HG03354 (cell line): ENCODE measurements at regions not wholly inside any gene's neighbourhood (a gene's known extent, or its start where the extent isn't known, plus 50 kb on each side); places are given as distances from the start of the nearest gene placed in this dataset.

ENCODE experiments used
- ATAC-seq: cut with Tn5 transposase; IDR thresholded peaks from one replicate; pipeline ENCODE4 v1.9.1; 2021; ENCODE audit warnings: mild to moderate bottlenecking; ENCODE audit not compliant: unreplicated experiment, poor library complexity, severe bottlenecking

DNA sequence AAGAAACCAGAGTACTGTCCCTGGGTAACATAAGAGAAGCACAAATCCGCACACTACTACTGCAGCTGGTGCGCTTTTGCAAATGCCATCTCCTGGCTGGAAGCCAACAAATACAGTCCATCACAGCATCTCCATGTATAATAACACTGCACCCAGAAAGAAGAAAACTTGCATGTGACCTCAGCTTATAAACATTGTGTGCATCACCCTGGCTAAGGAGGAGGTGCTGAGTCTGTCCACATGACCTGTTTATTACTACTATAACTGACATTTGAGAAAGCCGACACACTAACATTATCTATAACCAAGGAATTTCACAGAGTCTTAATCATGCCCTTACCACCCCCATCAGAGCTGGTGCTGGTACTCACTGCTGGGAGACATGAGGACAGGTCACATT is 516.8 kb downstream of the CFAP47 start:
- no peak for ATAC-seq

DNA sequence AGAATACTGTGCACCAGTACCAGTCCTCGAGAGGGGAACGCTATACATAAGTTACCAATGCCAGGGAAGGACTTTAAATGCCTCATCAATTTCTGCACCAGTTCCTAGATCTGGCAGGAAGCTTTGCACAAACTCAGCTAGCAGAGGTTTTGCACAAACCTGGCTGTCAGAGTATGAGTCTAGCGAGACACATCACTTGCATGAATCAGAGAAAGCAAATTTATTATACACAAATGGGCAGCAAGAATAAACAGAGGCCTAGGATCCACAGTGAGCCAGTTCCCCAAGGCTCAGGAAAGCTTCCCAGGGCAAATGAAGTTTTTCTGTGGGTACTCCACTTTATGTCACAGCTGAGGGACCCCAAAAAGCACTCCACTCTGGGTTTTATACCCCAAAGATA is 523.5 kb downstream of the CFAP47 start:
- ATAC-seq, result no peak

GRCh38 chrX:36445566-36445965 is 526.0 kb downstream of the CFAP47 start:
- ATAC-seq, result no peak

DNA sequence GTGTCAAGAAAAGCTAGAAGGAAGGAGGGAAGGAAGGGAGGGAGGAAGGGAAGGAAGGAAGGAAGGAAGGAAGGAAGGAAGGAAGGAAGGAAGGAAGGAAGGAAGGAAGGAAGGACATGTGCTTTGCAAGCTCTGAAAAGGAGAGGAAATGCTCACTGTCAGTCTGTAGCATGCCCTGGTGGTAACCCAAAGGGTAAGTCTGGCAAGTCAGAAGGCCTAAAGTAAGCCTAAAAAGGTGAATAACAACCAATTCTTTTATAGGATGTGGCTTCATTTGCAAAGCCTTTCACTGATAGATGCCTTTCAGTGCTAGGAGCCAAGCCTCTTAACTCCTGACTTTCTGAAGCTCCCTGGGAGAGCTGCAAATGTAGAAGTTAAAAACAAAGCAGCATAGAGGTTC is 542.6 kb downstream of the CFAP47 start:
- no peak for ATAC-seq

- no peak for ATAC-seq
Observed at GRCh38 chrX:36480441-36480990, 527.6 kb upstream of the FAM47C start.

- no peak for ATAC-seq
Observed at GRCh38 chrX:36501169-36501702, 506.9 kb upstream of the FAM47C start.

GRCh38 chrX:36504625-36505024 is 503.5 kb upstream of the FAM47C start:
- no peak for ATAC-seq

GRCh38 chrX:36508042-36508441 is 500.1 kb upstream of the FAM47C start:
- ATAC-seq, result no peak

DNA sequence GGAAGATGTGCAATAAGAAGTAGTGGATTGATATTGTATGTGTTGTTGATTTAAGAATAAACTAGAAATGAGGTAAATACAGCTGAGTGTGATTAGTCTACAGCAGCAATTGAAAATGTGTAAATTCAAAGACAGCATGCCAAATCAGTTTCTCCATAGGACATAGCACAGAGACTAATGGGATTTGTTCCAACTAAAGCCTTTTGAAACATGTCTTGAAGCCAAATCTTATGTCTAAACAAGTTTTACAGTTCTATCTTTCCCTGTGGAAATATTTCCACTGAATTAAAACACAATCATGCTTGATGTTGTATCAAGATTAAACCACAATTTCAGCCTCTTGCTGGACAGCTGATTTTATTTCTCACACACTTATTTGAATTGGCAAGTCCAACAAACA is 497.4 kb upstream of the FAM47C start:
- no peak for ATAC-seq

DNA sequence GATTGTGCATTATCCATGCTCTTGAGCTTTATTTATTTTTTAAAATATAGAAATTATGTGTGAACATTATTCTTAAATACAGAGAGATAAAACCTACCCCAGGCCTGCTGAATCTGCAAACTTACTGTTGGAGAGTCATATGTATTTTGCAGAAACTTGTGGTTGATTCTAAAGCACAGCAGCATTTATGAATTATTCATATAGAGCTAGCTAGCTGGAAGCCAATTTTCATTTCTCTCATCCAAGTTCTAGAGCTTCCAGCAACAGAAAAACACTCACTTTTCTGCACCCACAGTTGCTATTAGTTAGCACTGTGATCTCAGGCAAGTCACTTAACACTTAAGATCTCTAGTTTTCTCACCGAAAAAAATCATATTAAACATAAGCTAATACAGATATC is 479.5 kb upstream of the FAM47C start:
- ATAC-seq, result no peak

GRCh38 chrX:36534900-36535299 is 473.3 kb upstream of the FAM47C start:
- no peak for ATAC-seq

- ATAC-seq, result no peak
Observed at GRCh38 chrX:36543499-36543898, 464.7 kb upstream of the FAM47C start.

DNA sequence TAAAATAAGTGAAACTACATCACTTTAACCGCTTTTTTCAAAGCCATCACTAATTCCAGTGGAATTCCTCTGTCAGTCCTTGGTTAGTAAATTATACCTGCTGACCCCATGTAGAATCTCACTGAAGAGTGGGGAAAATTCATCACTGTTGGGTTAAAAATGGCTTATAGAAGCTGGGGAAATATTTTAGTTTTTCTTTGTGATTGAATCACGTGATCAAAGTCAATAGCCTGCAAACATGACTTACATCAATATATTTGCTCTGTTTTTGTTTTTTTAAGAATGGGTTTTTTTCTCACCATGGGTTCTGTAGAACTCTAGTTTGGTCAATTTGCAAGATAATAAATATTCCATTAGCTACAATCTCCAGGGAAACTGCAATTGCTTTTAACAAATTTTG is 445.2 kb upstream of the FAM47C start:
- ATAC-seq, result no peak

DNA sequence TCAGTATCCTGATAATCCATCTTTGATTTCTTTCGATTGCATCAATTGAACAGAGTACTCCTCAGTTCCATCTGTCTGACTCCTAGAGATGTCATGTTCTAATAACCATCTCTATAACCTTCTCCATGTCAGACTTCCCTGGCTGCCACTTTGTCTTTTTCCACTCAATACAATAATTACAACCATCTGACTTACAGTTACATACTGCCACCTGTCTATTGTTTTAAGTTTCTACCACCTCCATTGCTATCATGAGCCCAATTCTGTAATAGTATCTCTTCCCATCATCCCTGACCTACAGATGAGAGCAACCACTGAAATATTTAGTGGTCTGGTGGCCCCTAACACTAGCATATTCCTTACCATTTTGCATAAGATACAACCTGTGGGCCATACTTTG is 439.2 kb upstream of the FAM47C start:
- no peak for ATAC-seq

- no peak for ATAC-seq
Observed at GRCh38 chrX:36573720-36574119, 434.4 kb upstream of the FAM47C start.

- ATAC-seq, result no peak
Observed at GRCh38 chrX:36575670-36576069, 432.5 kb upstream of the FAM47C start.

DNA sequence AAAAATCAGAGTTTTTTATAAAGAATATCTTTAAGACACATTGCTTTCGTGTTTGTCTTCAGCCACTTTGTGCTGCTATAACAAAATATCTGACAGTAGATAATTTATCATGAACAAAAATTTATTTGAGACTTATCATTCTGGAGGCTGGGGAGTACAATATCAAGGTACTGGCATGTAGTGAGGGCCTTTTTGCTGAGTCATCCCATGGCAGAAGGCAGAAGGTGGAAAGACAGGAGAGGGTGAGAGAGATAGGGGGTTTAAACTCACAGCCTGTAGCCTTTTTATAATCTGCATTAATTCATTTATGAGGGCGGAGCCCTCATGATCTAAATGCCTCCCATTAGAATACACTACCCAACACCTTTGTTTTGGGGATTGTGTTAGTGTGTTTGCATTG is 431.2 kb upstream of the FAM47C start:
- no peak for ATAC-seq

- ATAC-seq, result no peak
Observed at GRCh38 chrX:36581030-36581429, 427.1 kb upstream of the FAM47C start.

GRCh38 chrX:36583674-36584073 is 424.5 kb upstream of the FAM47C start:
- no peak for ATAC-seq

GRCh38 chrX:36609616-36610585 is 398.3 kb upstream of the FAM47C start:
- no peak for ATAC-seq

DNA sequence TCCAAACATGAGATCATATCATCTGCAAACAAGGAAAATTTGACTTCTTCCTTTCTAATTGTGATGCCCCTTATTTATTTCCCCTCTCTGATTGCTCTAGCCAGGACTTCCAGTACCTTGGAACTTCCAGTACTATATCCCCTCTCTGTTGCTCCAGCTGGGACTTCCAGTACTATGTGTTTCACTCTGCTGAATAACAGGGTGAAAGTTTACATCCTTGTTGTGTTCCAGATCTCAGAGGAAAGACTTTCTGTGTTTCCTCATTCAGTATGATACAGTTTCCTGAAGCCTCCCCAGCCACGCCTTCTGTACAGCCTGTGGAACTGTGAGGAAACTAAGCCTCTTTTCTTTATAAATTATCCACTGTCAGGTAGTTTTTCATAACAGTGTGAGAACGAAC is 381.3 kb upstream of the FAM47C start:
- ATAC-seq, result no peak
